HG02970 (cell line): ENCODE measurements at regions not wholly inside any gene's neighbourhood (a gene's known extent, or its start where the extent isn't known, plus 50 kb on each side); places are given as distances from the start of the nearest gene placed in this dataset.
A peak's percentile ranks its signal among the peaks of the same experiment; 100 is the strongest.

Experiments used
- ATAC-seq: cut with Tn5 transposase; IDR thresholded peaks from one replicate; pipeline ENCODE4 v1.9.1; 2021; ENCODE audit warnings: mild to moderate bottlenecking, moderate library complexity, moderate number of reproducible peaks; ENCODE audit not compliant: unreplicated experiment, low FRiP score

- peak; percentile 46 for ATAC-seq
Observed at GRCh38 chr9:68643901-68644809, 60.9 kb upstream of the PIP5K1B start.

GRCh38 chr9:68644831-68645230 is 60.2 kb upstream of the PIP5K1B start:
- no peak for ATAC-seq

GRCh38 chr9:68648164-68648563 is 56.9 kb upstream of the PIP5K1B start:
- no peak for ATAC-seq

- no peak for ATAC-seq
Observed at GRCh38 chr9:68648971-68649370, 56.1 kb upstream of the PIP5K1B start.

DNA sequence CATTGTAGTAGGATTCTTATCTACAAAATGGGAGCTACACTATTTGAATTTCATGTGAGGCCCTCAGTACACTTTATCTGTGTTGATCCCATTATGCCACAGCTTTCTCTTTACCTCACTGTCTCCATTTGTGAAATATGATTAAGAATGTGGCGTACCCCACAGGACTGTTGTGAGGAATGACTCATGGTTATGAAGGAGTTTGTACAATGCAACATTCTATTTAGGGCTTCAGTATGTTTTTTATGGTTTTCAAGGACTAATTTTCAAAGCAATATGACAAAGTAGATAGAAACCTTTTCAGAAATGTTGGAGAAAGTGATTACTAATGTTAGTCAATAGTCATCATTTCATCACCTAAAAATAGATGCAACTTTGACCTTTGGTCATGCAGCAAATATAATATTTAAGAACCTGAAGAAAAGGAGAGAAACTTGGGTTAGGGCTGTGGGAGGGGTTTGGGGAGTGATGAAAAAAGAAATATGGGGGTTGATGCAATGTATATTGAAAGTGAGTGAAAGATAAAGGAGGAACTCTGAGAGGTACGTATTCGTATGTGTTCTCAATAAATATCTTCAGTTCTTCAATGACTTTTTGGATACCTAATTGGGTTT is 53.7 kb upstream of the PIP5K1B start:
- ATAC-seq: no peak

- peak; percentile 74 for ATAC-seq
Observed at GRCh38 chr9:68653141-68653595, 51.9 kb upstream of the PIP5K1B start.

GRCh38 chr9:68654075-68654474 is 51.0 kb upstream of the PIP5K1B start:
- ATAC-seq: no peak
